OCI-LY3 (cell line): ENCODE measurements at regions not wholly inside any gene's neighbourhood (a gene's known extent, or its start where the extent isn't known, plus 50 kb on each side); places are given as distances from the start of the nearest gene placed in this dataset.

Source experiments
- EZH2phosphoT487 ChIP-seq: fragments of 200-600 bp; shearing (Covaris generic); IDR thresholded peaks from 2 replicates; pipeline ENCODE4 v1.6.1; 2018; ENCODE audit warnings: antibody characterized with exemption, mixed run types, low read depth
- TF ChIP-seq, protein P1 (sequence below): fragments of 200-600, 300-600 bp; sonication (generic); IDR thresholded peaks from 2 replicates; pipeline ENCODE4 v1.5.1; 2014; ENCODE audit warnings: antibody characterized with exemption, low read length, low read depth

DNA sequence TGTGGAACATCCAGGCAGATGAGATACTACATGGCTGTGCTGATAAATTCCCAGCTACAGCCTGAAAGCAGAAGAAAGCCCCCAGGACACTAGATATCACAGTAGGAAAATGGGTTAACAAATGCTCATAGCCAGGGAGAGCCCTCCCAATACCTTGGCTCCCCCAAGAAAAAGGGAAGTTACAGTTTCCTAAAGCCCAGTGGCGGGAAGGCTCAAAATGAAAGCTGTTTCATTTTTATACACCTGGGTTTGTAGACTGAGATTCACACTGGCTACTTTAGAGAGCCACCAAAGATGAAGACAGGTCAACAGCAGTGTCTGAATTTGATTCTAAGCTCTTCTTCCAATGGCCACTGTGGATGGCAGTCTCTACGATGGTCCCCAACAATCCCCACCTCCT is 55.0 kb upstream of the TOPAZ1 start:
- TF ChIP-seq, protein P1, sequence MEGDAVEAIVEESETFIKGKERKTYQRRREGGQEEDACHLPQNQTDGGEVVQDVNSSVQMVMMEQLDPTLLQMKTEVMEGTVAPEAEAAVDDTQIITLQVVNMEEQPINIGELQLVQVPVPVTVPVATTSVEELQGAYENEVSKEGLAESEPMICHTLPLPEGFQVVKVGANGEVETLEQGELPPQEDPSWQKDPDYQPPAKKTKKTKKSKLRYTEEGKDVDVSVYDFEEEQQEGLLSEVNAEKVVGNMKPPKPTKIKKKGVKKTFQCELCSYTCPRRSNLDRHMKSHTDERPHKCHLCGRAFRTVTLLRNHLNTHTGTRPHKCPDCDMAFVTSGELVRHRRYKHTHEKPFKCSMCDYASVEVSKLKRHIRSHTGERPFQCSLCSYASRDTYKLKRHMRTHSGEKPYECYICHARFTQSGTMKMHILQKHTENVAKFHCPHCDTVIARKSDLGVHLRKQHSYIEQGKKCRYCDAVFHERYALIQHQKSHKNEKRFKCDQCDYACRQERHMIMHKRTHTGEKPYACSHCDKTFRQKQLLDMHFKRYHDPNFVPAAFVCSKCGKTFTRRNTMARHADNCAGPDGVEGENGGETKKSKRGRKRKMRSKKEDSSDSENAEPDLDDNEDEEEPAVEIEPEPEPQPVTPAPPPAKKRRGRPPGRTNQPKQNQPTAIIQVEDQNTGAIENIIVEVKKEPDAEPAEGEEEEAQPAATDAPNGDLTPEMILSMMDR = no peak
- no peak for TF ChIP-seq EZH2phosphoT487
